ENCODE measurements at regions not wholly inside any gene's neighbourhood (a gene's known extent, or its start where the extent isn't known, plus 50 kb on each side); places are given as distances from the start of the nearest gene placed in this dataset.

DNA sequence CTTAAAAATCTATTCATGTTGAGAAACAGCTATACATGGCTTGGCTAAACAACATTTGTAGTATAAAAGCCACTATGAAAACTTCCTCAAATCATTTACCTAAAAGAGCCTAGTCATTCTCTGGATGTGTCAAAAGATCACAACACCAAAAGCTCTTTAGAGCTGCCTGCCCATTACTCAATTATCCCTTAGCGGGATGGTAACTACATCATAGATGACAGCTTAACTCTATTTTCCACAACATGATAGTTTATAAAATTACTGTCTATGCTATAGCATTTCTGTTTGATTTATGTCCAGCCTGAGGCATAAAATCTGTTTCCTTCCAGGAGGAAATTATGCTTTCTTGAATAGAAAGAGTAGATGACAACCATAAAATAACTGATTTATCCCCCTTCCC, 777.6 kb upstream of the HS3ST5 start:
- H3K9me3 Mint-ChIP-seq (ENCODE audit: unreplicated experiment), result no peaks in the 10 kb centered on the region
- H3K27ac Mint-ChIP-seq (ENCODE audit: unreplicated experiment), result no peak overlapping the region
- no peak overlapping the region for H3K4me3 Mint-ChIP-seq (ENCODE audit: unreplicated experiment)
- H3K4me1 Mint-ChIP-seq (ENCODE audit: unreplicated experiment), result no peaks in the 10 kb centered on the region
- H3K36me3 Mint-ChIP-seq (ENCODE audit: low read depth, unreplicated experiment), result no peaks in the 10 kb centered on the region
- DNase-seq (ENCODE audit: low spot score), result no peak
- TF ChIP-seq, protein P1, sequence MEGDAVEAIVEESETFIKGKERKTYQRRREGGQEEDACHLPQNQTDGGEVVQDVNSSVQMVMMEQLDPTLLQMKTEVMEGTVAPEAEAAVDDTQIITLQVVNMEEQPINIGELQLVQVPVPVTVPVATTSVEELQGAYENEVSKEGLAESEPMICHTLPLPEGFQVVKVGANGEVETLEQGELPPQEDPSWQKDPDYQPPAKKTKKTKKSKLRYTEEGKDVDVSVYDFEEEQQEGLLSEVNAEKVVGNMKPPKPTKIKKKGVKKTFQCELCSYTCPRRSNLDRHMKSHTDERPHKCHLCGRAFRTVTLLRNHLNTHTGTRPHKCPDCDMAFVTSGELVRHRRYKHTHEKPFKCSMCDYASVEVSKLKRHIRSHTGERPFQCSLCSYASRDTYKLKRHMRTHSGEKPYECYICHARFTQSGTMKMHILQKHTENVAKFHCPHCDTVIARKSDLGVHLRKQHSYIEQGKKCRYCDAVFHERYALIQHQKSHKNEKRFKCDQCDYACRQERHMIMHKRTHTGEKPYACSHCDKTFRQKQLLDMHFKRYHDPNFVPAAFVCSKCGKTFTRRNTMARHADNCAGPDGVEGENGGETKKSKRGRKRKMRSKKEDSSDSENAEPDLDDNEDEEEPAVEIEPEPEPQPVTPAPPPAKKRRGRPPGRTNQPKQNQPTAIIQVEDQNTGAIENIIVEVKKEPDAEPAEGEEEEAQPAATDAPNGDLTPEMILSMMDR (IDR thresholded peaks at IDR 0.05; ENCODE audit: unreplicated experiment), result no peak
- peaks cover 3% of the 10 kb centered on the region for H3K27me3 Mint-ChIP-seq (ENCODE audit: unreplicated experiment)

GRCh38 chr6:115091461-115091860, 748.6 kb upstream of the HS3ST5 start:
- Mint-ChIP-seq H3K9me3 (ENCODE audit: unreplicated experiment) (no peaks in the 10 kb centered on the region), H3K4me1 (ENCODE audit: unreplicated experiment) (no peaks in the 10 kb centered on the region), H3K4me3 (ENCODE audit: unreplicated experiment) (no peak overlapping the region), H3K27me3 (ENCODE audit: unreplicated experiment) (no peaks in the 10 kb centered on the region), H3K36me3 (ENCODE audit: low read depth, unreplicated experiment) (no peaks in the 10 kb centered on the region), H3K27ac (ENCODE audit: unreplicated experiment) (no peak overlapping the region)
- no peak for DNase-seq (ENCODE audit: low spot score)
- TF ChIP-seq, protein P1 (IDR thresholded peaks at IDR 0.05; ENCODE audit: unreplicated experiment), result no peak

DNA sequence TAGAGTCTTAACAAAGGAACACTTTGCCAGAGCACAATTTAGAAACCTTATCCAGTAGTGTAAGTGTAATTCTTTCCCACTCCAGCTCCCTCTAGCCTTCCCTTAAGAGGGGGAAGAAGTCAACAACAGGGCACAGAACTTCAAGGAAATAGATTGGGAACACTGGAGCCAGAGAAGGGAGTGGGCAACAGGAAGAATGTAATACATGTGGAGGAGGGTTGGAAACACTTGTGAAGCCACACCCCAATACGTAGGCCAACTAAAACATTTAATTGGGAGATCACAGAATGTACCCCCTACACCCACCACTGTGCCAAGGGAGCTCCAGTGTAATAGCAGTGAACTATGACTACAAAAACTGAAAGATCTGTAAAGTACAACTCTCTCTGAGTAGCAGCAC, 735.7 kb upstream of the HS3ST5 start:
- H3K4me3 Mint-ChIP-seq (ENCODE audit: unreplicated experiment), result no peak overlapping the region
- peaks cover 2% of the 10 kb centered on the region for H3K27me3 Mint-ChIP-seq (ENCODE audit: unreplicated experiment)
- H3K36me3 Mint-ChIP-seq (ENCODE audit: low read depth, unreplicated experiment), result no peaks in the 10 kb centered on the region
- no peak overlapping the region for H3K27ac Mint-ChIP-seq (ENCODE audit: unreplicated experiment)
- H3K4me1 Mint-ChIP-seq (ENCODE audit: unreplicated experiment), result no peaks in the 10 kb centered on the region
- H3K9me3 Mint-ChIP-seq (ENCODE audit: unreplicated experiment), result no peaks in the 10 kb centered on the region
- DNase-seq (ENCODE audit: low spot score), result no peak
- TF ChIP-seq, protein P1 (IDR thresholded peaks at IDR 0.05; ENCODE audit: unreplicated experiment), result no peak

DNA sequence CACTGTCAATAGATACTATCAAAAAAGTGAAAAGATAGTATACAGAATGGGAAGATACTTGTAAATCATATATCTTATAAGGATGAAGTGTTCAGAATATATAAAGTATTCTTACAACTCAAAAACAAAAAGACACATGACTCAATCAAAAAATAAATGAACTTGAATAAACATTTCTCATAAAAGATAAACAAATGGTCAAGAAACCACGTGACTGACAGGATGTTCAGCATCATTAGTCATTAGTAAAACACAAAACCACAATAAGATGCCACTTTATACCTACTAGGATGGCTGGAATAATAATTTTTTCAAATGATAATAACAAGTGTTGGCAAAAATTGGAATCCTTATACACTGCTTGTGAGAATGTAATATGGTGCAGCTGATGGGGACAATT, 729.1 kb upstream of the HS3ST5 start:
- Mint-ChIP-seq H3K27ac (ENCODE audit: unreplicated experiment) (no peak overlapping the region), H3K36me3 (ENCODE audit: low read depth, unreplicated experiment) (no peaks in the 10 kb centered on the region), H3K9me3 (ENCODE audit: unreplicated experiment) (peaks cover 5% of the 10 kb centered on the region), H3K4me3 (ENCODE audit: unreplicated experiment) (no peak overlapping the region), H3K4me1 (ENCODE audit: unreplicated experiment) (no peaks in the 10 kb centered on the region), H3K27me3 (ENCODE audit: unreplicated experiment) (no peaks in the 10 kb centered on the region)
- no peak for DNase-seq (ENCODE audit: low spot score)
- TF ChIP-seq, protein P1 (IDR thresholded peaks at IDR 0.05; ENCODE audit: unreplicated experiment), result no peak

- TF ChIP-seq, protein P1 (IDR thresholded peaks at IDR 0.05; ENCODE audit: unreplicated experiment), result no peak
- H3K4me1 Mint-ChIP-seq (ENCODE audit: unreplicated experiment), result no peaks in the 10 kb centered on the region
- no peak overlapping the region for H3K4me3 Mint-ChIP-seq (ENCODE audit: unreplicated experiment)
- H3K9me3 Mint-ChIP-seq (ENCODE audit: unreplicated experiment), result peaks cover 5% of the 10 kb centered on the region
- no peaks in the 10 kb centered on the region for H3K27me3 Mint-ChIP-seq (ENCODE audit: unreplicated experiment)
- no peaks in the 10 kb centered on the region for H3K36me3 Mint-ChIP-seq (ENCODE audit: low read depth, unreplicated experiment)
- H3K27ac Mint-ChIP-seq (ENCODE audit: unreplicated experiment), result no peak overlapping the region
- DNase-seq (ENCODE audit: low spot score), result no peak
These were observed 725.0 kb upstream of the HS3ST5 start for GRCh38 chr6:115067690-115068447.

Data from endothelial cell (in vitro differentiated cells).